ENCODE measurements at regions not wholly inside any gene's neighbourhood (a gene's known extent, or its start where the extent isn't known, plus 50 kb on each side); places are given as distances from the start of the nearest gene placed in this dataset.

GRCh38 chr15:95558131-95558530, 772.4 kb upstream of the NR2F2 start:
- TF ChIP-seq CTCF (IDR thresholded peaks at IDR 0.05) (no peak), POLR2A (IDR thresholded peaks at IDR 0.05) (no peak)

All from uterus (tissue), 2 donors.